ENCODE measurements at regions not wholly inside any gene's neighbourhood (a gene's known extent, or its start where the extent isn't known, plus 50 kb on each side); places are given as distances from the start of the nearest gene placed in this dataset.

- intact Hi-C loops (cut with DNase I): loop anchor here (10.0 kb wide), 1 partner anchor 590 kb away; no protein-coding TSS in a partner anchor
- no peak overlapping the region for H3K27ac ChIP-seq
- no peak overlapping the region for H3K4me3 ChIP-seq
- no peak overlapping the region for H3K9ac ChIP-seq (ENCODE audit: low read depth in 2 of 2, low read length in 2 of 2)
- no peaks in the 10 kb centered on the region for H3K9me3 ChIP-seq
- H3K36me3 ChIP-seq: no peaks in the 10 kb centered on the region
- no peaks in the 10 kb centered on the region for H3K4me1 ChIP-seq
- H3K27me3 ChIP-seq: no peaks in the 10 kb centered on the region
- no peak for DNase-seq
- TF ChIP-seq, protein P1, sequence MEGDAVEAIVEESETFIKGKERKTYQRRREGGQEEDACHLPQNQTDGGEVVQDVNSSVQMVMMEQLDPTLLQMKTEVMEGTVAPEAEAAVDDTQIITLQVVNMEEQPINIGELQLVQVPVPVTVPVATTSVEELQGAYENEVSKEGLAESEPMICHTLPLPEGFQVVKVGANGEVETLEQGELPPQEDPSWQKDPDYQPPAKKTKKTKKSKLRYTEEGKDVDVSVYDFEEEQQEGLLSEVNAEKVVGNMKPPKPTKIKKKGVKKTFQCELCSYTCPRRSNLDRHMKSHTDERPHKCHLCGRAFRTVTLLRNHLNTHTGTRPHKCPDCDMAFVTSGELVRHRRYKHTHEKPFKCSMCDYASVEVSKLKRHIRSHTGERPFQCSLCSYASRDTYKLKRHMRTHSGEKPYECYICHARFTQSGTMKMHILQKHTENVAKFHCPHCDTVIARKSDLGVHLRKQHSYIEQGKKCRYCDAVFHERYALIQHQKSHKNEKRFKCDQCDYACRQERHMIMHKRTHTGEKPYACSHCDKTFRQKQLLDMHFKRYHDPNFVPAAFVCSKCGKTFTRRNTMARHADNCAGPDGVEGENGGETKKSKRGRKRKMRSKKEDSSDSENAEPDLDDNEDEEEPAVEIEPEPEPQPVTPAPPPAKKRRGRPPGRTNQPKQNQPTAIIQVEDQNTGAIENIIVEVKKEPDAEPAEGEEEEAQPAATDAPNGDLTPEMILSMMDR (IDR thresholded peaks at IDR 0.05): no peak
Observed at GRCh38 chr5:129174480-129174879, 79.9 kb downstream of the ISOC1 start.

DNA sequence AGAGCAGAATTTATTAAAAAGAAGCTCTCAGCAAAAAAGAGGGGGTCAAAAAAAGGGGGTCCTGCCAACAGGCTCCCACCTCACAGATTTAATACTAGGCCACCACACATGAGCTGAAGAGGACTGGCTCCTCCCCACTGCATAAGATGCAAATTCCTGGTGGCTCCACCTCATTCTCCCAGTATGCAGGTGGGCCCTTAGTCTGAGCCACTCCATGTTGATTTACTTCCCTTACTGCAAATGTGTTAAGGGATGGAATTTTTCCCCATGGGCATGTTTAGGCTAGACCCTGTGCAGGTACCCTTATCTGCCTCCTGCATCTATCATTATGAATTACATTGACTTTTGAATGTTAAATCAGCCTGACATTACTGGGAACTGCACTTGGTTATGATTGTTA lies 82.9 kb downstream of the ISOC1 start:
- H3K36me3 ChIP-seq: no peaks in the 10 kb centered on the region
- DNase-seq: no peak
- H3K27me3 ChIP-seq: no peaks in the 10 kb centered on the region
- TF ChIP-seq, protein P1 (IDR thresholded peaks at IDR 0.05): no peak
- no peak overlapping the region for H3K4me3 ChIP-seq
- no peak overlapping the region for H3K27ac ChIP-seq
- no peak overlapping the region for H3K9ac ChIP-seq (ENCODE audit: low read depth in 2 of 2, low read length in 2 of 2)
- intact Hi-C loops (cut with DNase I): loop anchor here (10.0 kb wide), 1 partner anchor 587 kb away; no protein-coding TSS in a partner anchor
- no peaks in the 10 kb centered on the region for H3K4me1 ChIP-seq
- H3K9me3 ChIP-seq: no peaks in the 10 kb centered on the region

DNA sequence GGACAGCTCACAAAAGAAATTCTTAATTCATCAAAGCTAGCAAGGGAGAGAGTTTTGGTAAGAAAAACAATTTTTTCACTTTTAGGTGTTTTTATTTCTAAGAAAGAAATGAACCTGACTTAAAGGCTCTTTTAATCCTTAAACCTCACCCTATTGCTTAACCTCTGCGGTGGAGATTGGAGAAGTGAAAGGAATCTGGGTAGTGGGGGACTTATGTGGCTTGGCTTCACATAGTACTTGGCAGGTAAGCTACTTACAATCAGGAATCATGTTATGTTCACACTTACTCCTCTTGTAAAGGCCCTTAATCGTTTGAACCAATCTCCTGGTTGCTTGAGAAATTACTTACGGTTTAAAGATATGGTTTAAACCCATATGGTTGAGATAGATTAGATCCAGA lies 104.8 kb downstream of the ISOC1 start:
- Histone ChIP-seq H3K9me3 (no peaks in the 10 kb centered on the region), H3K4me3 (no peak overlapping the region), H3K36me3 (no peaks in the 10 kb centered on the region), H3K27me3 (no peaks in the 10 kb centered on the region), H3K4me1 (no peaks in the 10 kb centered on the region), H3K9ac (ENCODE audit: low read depth in 2 of 2, low read length in 2 of 2) (no peak overlapping the region), H3K27ac (no peak overlapping the region)
- TF ChIP-seq, protein P1 (IDR thresholded peaks at IDR 0.05): no peak
- no peak for DNase-seq
- intact Hi-C loops (cut with DNase I): no loop called here

GRCh38 chr5:129204525-129204924 lies 110.0 kb downstream of the ISOC1 start:
- intact Hi-C loops (cut with DNase I): no loop called here
- Histone ChIP-seq H3K27me3 (no peaks in the 10 kb centered on the region), H3K4me1 (no peaks in the 10 kb centered on the region), H3K36me3 (no peaks in the 10 kb centered on the region), H3K9me3 (no peaks in the 10 kb centered on the region), H3K9ac (ENCODE audit: low read depth in 2 of 2, low read length in 2 of 2) (no peak overlapping the region), H3K27ac (no peak overlapping the region), H3K4me3 (no peak overlapping the region)
- no peak for DNase-seq
- TF ChIP-seq, protein P1 (IDR thresholded peaks at IDR 0.05): no peak

DNA sequence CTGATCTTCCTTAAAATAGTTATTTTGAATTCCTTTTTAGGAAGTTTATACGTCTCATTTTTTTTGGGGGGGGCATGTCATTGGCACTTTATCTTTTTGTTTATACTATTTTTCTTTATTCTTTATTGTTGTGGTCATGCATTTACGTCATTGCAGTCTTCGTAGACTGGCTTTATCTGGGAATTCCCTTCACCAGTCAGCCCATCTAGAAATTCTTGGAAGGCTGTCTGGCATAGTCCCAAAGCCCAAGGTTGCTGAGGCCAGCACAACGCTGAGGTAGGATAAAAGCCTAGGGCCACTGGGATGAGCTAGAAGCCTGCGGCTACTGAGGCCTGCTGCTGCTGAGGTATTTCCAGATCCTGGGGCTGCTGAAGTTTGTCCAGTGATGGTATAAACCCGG lies 121.5 kb downstream of the ISOC1 start:
- no peaks in the 10 kb centered on the region for H3K36me3 ChIP-seq
- H3K9me3 ChIP-seq: no peaks in the 10 kb centered on the region
- H3K9ac ChIP-seq (ENCODE audit: low read depth in 2 of 2, low read length in 2 of 2): no peak overlapping the region
- no peaks in the 10 kb centered on the region for H3K4me1 ChIP-seq
- H3K4me3 ChIP-seq: no peak overlapping the region
- TF ChIP-seq, protein P1 (IDR thresholded peaks at IDR 0.05): no peak
- DNase-seq: no peak
- H3K27me3 ChIP-seq: no peaks in the 10 kb centered on the region
- no peak overlapping the region for H3K27ac ChIP-seq
- intact Hi-C loops (cut with DNase I): no loop called here

DNA sequence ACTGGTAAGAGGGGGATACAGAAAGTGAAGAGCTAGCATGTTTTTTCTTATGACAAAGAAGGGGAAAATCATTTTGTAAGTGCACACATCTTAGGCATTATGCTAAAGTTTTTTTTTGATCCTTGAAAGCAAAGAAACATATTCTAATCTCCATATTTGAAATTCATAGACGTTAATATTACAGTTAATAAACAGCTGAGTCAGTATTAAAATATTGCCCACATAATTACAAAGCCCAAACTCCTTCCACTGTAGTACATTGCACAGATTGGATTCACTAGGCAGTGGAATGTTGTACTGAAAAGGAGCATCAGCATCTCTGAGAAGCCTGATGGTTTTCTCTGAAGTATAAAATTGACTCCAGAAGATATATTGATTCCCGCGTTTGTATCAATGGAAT lies 122.6 kb downstream of the ISOC1 start:
- Histone ChIP-seq H3K27me3 (no peaks in the 10 kb centered on the region), H3K4me3 (no peak overlapping the region), H3K27ac (no peak overlapping the region), H3K9me3 (no peaks in the 10 kb centered on the region), H3K9ac (ENCODE audit: low read depth in 2 of 2, low read length in 2 of 2) (no peak overlapping the region), H3K36me3 (no peaks in the 10 kb centered on the region), H3K4me1 (no peaks in the 10 kb centered on the region)
- intact Hi-C loops (cut with DNase I): no loop called here
- DNase-seq: no peak
- TF ChIP-seq, protein P1 (IDR thresholded peaks at IDR 0.05): no peak
